C4-2B (cell line): ENCODE measurements at regions not wholly inside any gene's neighbourhood (a gene's known extent, or its start where the extent isn't known, plus 50 kb on each side); places are given as distances from the start of the nearest gene placed in this dataset.

Experiments
- ZFX ChIP-seq: fragments of 450-650 bp; IDR thresholded peaks from 2 replicates; pipeline ENCODE4 v1.6.1; 2017
- TF ChIP-seq, protein P1 (sequence below): fragments of 450-650 bp; conservative IDR thresholded peaks from 2 replicates; pipeline ENCODE4 v1.5.1; 2017; ENCODE audit warnings: mild to moderate bottlenecking

DNA sequence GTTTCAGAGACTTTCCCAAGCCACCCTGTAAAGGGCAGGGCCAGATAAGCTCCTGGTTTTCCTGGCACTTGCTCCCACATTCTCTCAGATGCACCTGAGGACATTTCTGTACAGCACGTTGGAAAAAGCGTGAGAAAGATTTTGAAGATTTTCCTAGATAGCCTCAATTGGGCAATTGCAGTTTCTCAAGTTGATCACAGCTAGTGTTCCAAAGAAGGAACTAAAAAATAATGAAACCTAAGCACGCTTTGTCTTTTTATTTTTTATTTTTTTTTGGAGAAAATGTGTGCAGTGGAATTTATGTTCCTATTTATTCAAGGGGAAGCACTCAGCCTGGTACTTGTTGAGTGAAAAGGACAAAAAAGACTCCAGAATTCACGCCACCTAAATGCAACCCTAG is 429.1 kb downstream of the RNF144A start:
- TF ChIP-seq, protein P1, sequence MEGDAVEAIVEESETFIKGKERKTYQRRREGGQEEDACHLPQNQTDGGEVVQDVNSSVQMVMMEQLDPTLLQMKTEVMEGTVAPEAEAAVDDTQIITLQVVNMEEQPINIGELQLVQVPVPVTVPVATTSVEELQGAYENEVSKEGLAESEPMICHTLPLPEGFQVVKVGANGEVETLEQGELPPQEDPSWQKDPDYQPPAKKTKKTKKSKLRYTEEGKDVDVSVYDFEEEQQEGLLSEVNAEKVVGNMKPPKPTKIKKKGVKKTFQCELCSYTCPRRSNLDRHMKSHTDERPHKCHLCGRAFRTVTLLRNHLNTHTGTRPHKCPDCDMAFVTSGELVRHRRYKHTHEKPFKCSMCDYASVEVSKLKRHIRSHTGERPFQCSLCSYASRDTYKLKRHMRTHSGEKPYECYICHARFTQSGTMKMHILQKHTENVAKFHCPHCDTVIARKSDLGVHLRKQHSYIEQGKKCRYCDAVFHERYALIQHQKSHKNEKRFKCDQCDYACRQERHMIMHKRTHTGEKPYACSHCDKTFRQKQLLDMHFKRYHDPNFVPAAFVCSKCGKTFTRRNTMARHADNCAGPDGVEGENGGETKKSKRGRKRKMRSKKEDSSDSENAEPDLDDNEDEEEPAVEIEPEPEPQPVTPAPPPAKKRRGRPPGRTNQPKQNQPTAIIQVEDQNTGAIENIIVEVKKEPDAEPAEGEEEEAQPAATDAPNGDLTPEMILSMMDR: no peak
- TF ChIP-seq ZFX: no peak
